PC-9 (cell line): ENCODE measurements at regions not wholly inside any gene's neighbourhood (a gene's known extent, or its start where the extent isn't known, plus 50 kb on each side); places are given as distances from the start of the nearest gene placed in this dataset.

Source experiments
- EZH2 ChIP-seq: fragments of 200-600 bp; sonication (generic); IDR thresholded peaks from 2 replicates; pipeline ENCODE4 v1.8.0; 2017; ENCODE audit warnings: antibody characterized with exemption, low read depth
- TF ChIP-seq, protein P1 (sequence below): fragments of 200-600 bp; sonication (generic); conservative IDR thresholded peaks from 2 replicates; pipeline ENCODE4 v1.6.1; 2017; ENCODE audit warnings: mixed run types, antibody characterized with exemption, mild to moderate bottlenecking, moderate library complexity

DNA sequence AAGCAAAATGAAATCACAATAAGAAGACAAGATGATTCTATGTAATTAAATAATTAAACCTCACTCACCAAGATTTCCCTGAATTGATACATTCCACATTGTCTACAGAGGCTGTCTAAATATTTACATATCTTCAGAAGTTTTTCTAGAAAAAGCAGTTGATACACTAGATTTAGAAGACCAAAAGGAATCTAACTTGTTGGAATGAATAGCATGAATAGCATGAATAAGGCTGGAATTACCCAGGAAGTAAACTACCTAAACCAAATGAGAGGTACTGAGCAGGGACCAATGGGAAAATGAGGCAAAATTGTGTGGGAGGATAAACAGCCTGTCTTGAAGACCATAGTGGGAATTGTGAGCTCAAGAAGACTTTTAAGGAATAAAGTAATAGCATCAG is 479.7 kb downstream of the TXNL1 start:
- TF ChIP-seq, protein P1, sequence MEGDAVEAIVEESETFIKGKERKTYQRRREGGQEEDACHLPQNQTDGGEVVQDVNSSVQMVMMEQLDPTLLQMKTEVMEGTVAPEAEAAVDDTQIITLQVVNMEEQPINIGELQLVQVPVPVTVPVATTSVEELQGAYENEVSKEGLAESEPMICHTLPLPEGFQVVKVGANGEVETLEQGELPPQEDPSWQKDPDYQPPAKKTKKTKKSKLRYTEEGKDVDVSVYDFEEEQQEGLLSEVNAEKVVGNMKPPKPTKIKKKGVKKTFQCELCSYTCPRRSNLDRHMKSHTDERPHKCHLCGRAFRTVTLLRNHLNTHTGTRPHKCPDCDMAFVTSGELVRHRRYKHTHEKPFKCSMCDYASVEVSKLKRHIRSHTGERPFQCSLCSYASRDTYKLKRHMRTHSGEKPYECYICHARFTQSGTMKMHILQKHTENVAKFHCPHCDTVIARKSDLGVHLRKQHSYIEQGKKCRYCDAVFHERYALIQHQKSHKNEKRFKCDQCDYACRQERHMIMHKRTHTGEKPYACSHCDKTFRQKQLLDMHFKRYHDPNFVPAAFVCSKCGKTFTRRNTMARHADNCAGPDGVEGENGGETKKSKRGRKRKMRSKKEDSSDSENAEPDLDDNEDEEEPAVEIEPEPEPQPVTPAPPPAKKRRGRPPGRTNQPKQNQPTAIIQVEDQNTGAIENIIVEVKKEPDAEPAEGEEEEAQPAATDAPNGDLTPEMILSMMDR, result no peak
- TF ChIP-seq EZH2, result no peak
